Small intestine (tissue), 7 donors: ENCODE measurements at regions not wholly inside any gene's neighbourhood (a gene's known extent, or its start where the extent isn't known, plus 50 kb on each side); places are given as distances from the start of the nearest gene placed in this dataset.

ENCODE experiments used
- DNase-seq, 2 donors: peaks; one replicate each; pipeline versions ENCODE4 v3.0.0 to v3.0.0-alpha.2; 2013
- FAIRE-seq: peaks from 2 replicates; lab custom pipeline; 2012; peaks lifted over from hg19 to GRCh38; lab: Jason Lieb, UNC
- H3K27ac ChIP-seq, 3 donors: one replicate each; pipeline ENCODE4 v1.5.1; 2013; ENCODE audit warnings: low read length in 2 of 3, mild to moderate bottlenecking in 2 of 3, control low read depth in 1 of 3, inconsistent platforms in 1 of 3, low read depth in 1 of 3, moderate library complexity in 1 of 3
- H3K27me3 ChIP-seq, 3 donors: one replicate each; pipeline ENCODE4 v1.6.1; 2013; ENCODE audit warnings: low read length in 3 of 3, inconsistent platforms in 1 of 3; ENCODE audit not compliant: control insufficient read depth in 3 of 3, insufficient read depth in 3 of 3
- H3K36me3 ChIP-seq, 3 donors: one replicate each; pipeline ENCODE4 v1.6.1; 2013; ENCODE audit warnings: low read length in 3 of 3, inconsistent platforms in 1 of 3, low read depth in 1 of 3, mild to moderate bottlenecking in 1 of 3, moderate library complexity in 1 of 3; ENCODE audit not compliant: control insufficient read depth in 3 of 3, insufficient read depth in 2 of 3
- H3K4me1 ChIP-seq, 3 donors: one replicate each; pipeline ENCODE4 v1.6.1; 2013; ENCODE audit warnings: low read length in 2 of 3, inconsistent platforms in 1 of 3, low read depth in 1 of 3, mild to moderate bottlenecking in 1 of 3, moderate library complexity in 1 of 3; ENCODE audit not compliant: control insufficient read depth in 3 of 3, insufficient read depth in 2 of 3
- H3K4me3 ChIP-seq, 3 donors: one replicate each; pipeline ENCODE4 v1.5.1; 2013; ENCODE audit warnings: low read length in 3 of 3, control low read depth in 1 of 3, inconsistent platforms in 1 of 3, low read depth in 1 of 3, mild to moderate bottlenecking in 1 of 3, moderate library complexity in 1 of 3
- H3K9me3 ChIP-seq, 2 donors: one replicate each; pipeline ENCODE4 v1.6.1; 2013; ENCODE audit warnings: low read depth in 1 of 2, low read length in 1 of 2; ENCODE audit not compliant: control insufficient read depth in 2 of 2, insufficient read depth in 1 of 2
- WGBS, 3 donors: extraction: QIAGEN DNeasy Blood & Tissue Kit; methylation state at CpG; one replicate each; pipeline ENCODE4 v1.1.7; 2013; 5-methylcytosine and 5-hydroxymethylcytosine counted together
- donor health status: healthy with polysubstance abuse.
- donor health status: control.
- donor health status: control.
- donor health status: Bipolar disorder and iron deficiency.
- donor health status: healthy.

GRCh38 chr16:55052741-55053415 is 122.2 kb downstream of the IRX5 start:
- FAIRE-seq = no peak
- Histone ChIP-seq H3K9me3 (peaks cover 0 to 5% of the 10 kb centered on the region in 2 donors), H3K36me3 (no peaks in the 10 kb centered on the region), H3K4me3 (no peak overlapping the region), H3K27ac (no peak overlapping the region), H3K27me3 (peaks cover 0 to 25% (median 16%) of the 10 kb centered on the region in 3 donors), H3K4me1 (no peaks in the 10 kb centered on the region)
- no peak for DNase-seq
- WGBS, 3 donors = 82 to 87% (median 87%) methylated on average over 11 of the region's 11 CpGs

DNA sequence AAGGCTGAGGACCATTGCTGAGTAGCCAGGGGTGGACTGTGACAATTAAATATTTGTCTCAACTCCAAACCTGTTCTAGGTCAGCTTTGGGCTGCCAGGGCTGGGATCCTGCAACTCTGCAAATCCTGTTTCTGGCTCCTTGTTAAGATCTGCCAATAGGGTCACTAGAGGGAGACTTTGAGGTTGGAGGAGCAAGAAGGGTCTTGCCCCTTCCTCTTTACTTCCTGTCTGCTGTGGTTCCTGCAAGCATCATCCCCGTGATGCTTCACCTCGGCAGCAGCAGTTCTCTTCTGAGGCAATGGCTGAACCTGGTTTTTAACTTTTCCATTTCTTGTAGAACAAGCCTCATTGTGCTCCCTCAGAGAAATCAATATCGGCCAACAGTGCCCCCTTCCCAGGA is 124.6 kb downstream of the IRX5 start:
- Histone ChIP-seq H3K4me3 (no peak overlapping the region), H3K27me3 (peaks cover 0 to 32% (median 16%) of the 10 kb centered on the region in 3 donors), H3K9me3 (peaks cover 0 to 5% of the 10 kb centered on the region in 2 donors), H3K36me3 (no peaks in the 10 kb centered on the region), H3K4me1 (no peaks in the 10 kb centered on the region), H3K27ac (no peak overlapping the region)
- no peak for FAIRE-seq
- WGBS, 3 donors = 83 to 89% (median 88%) methylated on average over 3 of the region's 3 CpGs
- no peak for DNase-seq

DNA sequence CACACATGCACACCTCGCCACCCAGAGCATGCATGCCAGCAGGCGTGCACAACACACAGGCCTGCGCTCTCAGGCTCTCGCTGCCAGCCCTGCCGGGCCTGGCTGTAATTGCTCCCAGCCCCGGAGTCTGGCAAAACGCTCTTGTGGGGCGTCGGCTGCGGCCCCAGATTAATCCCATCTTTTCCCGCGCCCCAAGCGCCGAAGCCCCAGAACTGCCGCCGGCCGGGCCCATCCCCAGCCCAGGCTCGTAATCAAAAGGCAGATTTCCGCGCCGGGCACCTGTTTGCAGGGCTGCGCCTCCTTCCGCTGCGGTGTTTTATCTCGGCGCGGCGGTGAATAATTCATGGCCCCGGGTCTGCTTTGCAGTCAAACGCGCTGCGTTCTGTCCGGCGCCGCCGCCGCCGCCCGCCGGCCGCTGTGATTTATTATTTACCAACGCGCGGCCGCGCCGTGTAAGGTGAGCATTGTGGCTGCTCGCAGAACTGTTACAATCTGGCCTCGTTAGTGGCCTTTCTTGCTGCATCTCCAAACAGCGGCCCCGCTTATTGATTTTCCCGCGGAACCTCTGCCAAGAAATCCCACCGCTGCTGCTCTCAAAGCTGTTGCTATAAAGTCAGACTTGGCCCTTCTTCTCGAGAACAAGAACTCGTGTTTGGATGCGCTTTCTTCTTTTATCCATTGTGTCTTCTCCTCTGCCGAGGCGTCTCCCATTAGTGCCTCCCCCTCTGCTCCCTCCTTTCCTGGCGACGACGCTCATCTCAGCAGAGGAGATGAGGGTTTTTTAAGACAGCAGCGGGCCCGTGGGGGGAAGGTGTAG is 126.1 kb downstream of the IRX5 start:
- 6 to 9% (median 8%) methylated on average over 59 to 64 of the region's 64 CpGs for WGBS, 3 donors
- no peak overlapping the region for H3K27ac ChIP-seq
- H3K9me3 ChIP-seq = peaks cover 0 to 5% of the 10 kb centered on the region in 2 donors
- peaks cover 0 to 32% (median 16%) of the 10 kb centered on the region in 3 donors for H3K27me3 ChIP-seq
- H3K4me1 ChIP-seq = no peaks in the 10 kb centered on the region
- H3K36me3 ChIP-seq = no peaks in the 10 kb centered on the region
- peak overlapping the region in 1 of 3 donors; percentile 7 for H3K4me3 ChIP-seq
- peak; percentile 44 to 50 for DNase-seq
- FAIRE-seq = no peak

GRCh38 chr16:55057866-55058265 is 127.2 kb downstream of the IRX5 start:
- WGBS, 3 donors = 84 to 91% (median 85%) methylated on average over 6 of the region's 6 CpGs
- H3K9me3 ChIP-seq = peaks cover 0 to 5% of the 10 kb centered on the region in 2 donors
- H3K27ac ChIP-seq = no peak overlapping the region
- FAIRE-seq (no peak), DNase-seq (no peak)
- H3K27me3 ChIP-seq = peaks cover 0 to 32% (median 16%) of the 10 kb centered on the region in 3 donors
- H3K4me3 ChIP-seq = no peak overlapping the region
- H3K4me1 ChIP-seq = no peaks in the 10 kb centered on the region
- no peaks in the 10 kb centered on the region for H3K36me3 ChIP-seq

DNA sequence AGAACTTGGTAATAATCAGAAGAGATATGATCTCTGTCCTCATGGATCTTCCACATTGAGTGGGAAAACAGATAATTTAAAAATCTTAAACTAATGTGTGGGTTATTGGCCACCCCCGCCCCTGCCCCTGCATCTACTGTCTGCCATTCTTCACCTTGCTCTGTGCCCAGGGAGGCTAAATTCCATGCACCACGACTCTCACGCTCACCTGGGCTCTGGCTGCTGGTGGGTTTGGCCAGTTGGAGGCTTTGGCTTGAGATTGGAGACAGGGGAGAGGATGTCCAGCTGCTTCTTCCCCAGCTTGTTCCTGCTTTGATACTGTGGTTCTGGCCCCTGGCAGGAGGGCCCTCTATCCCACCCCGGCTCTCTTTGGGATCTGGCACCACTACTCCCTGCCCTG is 127.9 kb downstream of the IRX5 start:
- H3K27ac ChIP-seq = no peak overlapping the region
- H3K9me3 ChIP-seq = peaks cover 0 to 5% of the 10 kb centered on the region in 2 donors
- DNase-seq (no peak), FAIRE-seq (no peak)
- no peak overlapping the region for H3K4me3 ChIP-seq
- 78 to 85% (median 78%) methylated on average over 4 of the region's 4 CpGs for WGBS, 3 donors
- no peaks in the 10 kb centered on the region for H3K36me3 ChIP-seq
- no peaks in the 10 kb centered on the region for H3K4me1 ChIP-seq
- peaks cover 0 to 32% (median 16%) of the 10 kb centered on the region in 3 donors for H3K27me3 ChIP-seq

GRCh38 chr16:55059146-55059545 is 128.5 kb downstream of the IRX5 start:
- Histone ChIP-seq H3K36me3 (no peaks in the 10 kb centered on the region), H3K9me3 (peaks cover 0 to 5% of the 10 kb centered on the region in 2 donors), H3K27ac (no peak overlapping the region), H3K4me3 (no peak overlapping the region), H3K27me3 (peaks cover 0 to 32% (median 16%) of the 10 kb centered on the region in 3 donors), H3K4me1 (no peaks in the 10 kb centered on the region)
- DNase-seq = no peak
- 44 to 72% (median 52%) methylated on average over 2 of the region's 2 CpGs for WGBS, 3 donors
- FAIRE-seq = no peak

DNA sequence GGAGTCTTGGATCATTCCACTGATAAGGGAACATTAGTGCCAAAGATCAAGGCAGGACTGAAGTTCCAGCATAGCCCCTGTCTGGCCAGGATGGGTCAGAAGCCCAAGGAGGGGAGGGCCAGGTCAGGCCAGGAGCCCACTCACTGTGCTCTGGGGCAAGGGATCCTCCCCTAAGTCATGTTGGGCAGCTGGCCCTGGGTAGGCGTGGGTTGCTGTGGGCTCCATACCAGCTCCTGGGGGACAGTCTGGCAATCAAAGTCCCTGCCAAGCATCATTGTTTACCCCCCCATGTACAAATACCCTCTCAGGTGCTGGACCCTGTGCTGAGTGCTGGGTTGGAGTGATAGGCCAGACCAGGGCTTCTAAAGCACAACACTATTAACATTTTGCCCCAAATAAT is 130.5 kb downstream of the IRX5 start:
- Histone ChIP-seq H3K27me3 (peaks cover 0 to 25% (median 3%) of the 10 kb centered on the region in 3 donors), H3K9me3 (no peaks in the 10 kb centered on the region), H3K27ac (no peak overlapping the region), H3K4me1 (no peaks in the 10 kb centered on the region), H3K36me3 (no peaks in the 10 kb centered on the region), H3K4me3 (no peak overlapping the region)
- no peak for DNase-seq
- no peak for FAIRE-seq
- 75 to 100% (median 92%) methylated on average over 1 of the region's 1 CpG for WGBS, 3 donors

DNA sequence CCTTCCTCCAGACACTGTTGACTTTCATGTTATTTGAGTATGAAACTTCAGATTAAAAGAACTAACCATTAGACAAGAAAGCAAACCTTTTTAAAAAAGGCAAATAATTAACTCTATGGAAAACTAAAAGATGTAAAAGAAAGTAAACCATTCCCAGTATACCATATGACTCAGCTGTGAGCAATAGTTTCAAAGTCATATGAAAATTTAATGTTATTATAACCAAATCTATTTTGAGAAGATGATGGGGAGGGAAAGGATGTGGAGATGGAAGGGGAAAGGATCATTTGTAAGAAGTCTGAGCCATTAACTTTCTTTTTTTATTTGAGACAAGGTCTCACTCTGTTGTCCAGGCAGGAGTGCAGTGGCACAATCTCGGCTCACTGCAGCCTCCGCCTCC is 131.8 kb downstream of the IRX5 start:
- no peak for FAIRE-seq
- H3K9me3 ChIP-seq = no peaks in the 10 kb centered on the region
- H3K27me3 ChIP-seq = peaks cover 0 to 12% (median 0%) of the 10 kb centered on the region in 3 donors
- no peaks in the 10 kb centered on the region for H3K4me1 ChIP-seq
- no peak for DNase-seq
- no peaks in the 10 kb centered on the region for H3K36me3 ChIP-seq
- no peak overlapping the region for H3K4me3 ChIP-seq
- no peak overlapping the region for H3K27ac ChIP-seq
- 94 to 100% (median 95%) methylated on average over 2 of the region's 2 CpGs for WGBS, 3 donors
